Choroid plexus epithelial cell (primary cell): ENCODE measurements at regions not wholly inside any gene's neighbourhood (a gene's known extent, or its start where the extent isn't known, plus 50 kb on each side); places are given as distances from the start of the nearest gene placed in this dataset.

Source experiments
- DNase-seq: peaks from one replicate; pipeline ENCODE4 v3.0.0-alpha.2; 2010; ENCODE audit warnings: low read depth
- H3K4me3 ChIP-seq: 2 replicates; pipeline ENCODE4 v1.5.1; 2011; ENCODE audit warnings: low read depth, mild to moderate bottlenecking, control low read depth, low read length, moderate library complexity
- CTCF ChIP-seq: conservative IDR thresholded peaks from 2 replicates; pipeline ENCODE4 v1.5.1; 2011; ENCODE audit warnings: low read depth, mild to moderate bottlenecking, control low read depth, inconsistent platforms, low read length, moderate library complexity

DNA sequence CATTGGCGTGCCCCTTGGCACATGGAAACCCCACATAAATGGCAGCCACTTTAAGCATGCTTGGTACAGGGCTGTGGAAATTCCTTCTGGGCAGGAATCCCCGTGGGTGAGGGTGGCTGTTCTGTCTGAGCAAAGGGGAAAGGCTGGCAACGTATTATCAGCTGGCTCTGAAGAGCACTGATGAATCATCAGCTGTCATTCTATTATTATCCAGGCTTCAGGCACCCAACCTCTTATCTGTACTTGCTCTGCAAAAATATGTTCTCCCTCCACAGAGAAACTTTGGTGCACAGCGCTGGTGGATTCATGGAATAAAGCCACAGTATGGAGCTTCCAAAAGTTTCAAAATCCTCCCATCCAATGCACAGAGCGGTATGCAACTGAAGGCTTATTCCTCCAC, 167.1 kb downstream of the TBX5 start:
- H3K4me3 ChIP-seq: no peak overlapping the region
- TF ChIP-seq CTCF: no peak
- peak; percentile 1 for DNase-seq

- no peak overlapping the region for H3K4me3 ChIP-seq
- TF ChIP-seq CTCF: no peak
- no peak for DNase-seq
Measured at GRCh38 chr12:114237230-114237629, 168.7 kb downstream of the TBX5 start.

GRCh38 chr12:114232187-114232586, 173.8 kb downstream of the TBX5 start:
- H3K4me3 ChIP-seq: no peak overlapping the region
- no peak for TF ChIP-seq CTCF
- no peak for DNase-seq

- TF ChIP-seq CTCF: no peak
Measured at GRCh38 chr12:114229150-114229549, 176.8 kb downstream of the TBX5 start.

DNA sequence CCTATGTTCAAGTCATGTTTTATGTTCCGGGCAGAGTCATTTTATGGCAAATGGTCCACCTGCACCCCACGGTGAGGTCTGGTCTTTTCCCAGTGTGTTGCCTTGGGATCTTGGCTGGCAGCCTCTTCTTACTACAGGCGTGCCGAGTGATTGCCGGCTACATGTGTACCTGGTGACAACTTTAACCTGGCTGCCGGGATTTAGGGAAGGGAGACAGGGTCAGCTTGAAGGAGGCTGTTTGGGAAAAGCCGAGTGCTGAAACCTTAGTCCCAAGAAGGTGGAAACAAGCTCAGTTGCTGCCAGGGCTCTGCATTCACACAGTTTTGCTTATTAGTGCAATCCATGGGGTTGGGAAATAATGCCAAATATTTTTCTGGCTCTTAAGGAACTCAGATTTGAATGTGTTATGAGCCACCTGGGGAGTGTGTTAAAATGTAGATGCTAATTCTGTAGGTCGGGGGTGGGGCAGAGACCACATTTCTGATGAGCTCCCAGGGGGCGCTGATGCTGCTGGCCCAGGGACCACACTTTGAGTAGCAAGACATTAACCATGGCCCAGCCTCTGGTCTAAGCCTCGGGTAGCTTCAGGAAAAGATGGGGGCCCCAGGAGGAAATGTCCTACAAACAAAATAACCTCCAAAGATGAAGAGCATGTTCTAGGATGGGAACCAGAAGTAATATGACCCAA, 179.6 kb downstream of the TBX5 start:
- TF ChIP-seq CTCF: no peak
- no peak for DNase-seq
- H3K4me3 ChIP-seq: no peak overlapping the region

More at GRCh38 chr12:114229150-114229549, 176.8 kb downstream of the TBX5 start:
- DNase-seq: no peak
- no peak overlapping the region for H3K4me3 ChIP-seq

- no peak for TF ChIP-seq CTCF
- H3K4me3 ChIP-seq: no peak overlapping the region
- DNase-seq: no peak
Measured at GRCh38 chr12:114221957-114222630, 183.8 kb downstream of the TBX5 start.
